ENCODE measurements at regions not wholly inside any gene's neighbourhood (a gene's known extent, or its start where the extent isn't known, plus 50 kb on each side); places are given as distances from the start of the nearest gene placed in this dataset.
"Not testable (repeated sequence)": the region's sequence is repeated elsewhere in the genome, so short reads cannot be mapped to it uniquely, and the experiment has no call there.

DNA sequence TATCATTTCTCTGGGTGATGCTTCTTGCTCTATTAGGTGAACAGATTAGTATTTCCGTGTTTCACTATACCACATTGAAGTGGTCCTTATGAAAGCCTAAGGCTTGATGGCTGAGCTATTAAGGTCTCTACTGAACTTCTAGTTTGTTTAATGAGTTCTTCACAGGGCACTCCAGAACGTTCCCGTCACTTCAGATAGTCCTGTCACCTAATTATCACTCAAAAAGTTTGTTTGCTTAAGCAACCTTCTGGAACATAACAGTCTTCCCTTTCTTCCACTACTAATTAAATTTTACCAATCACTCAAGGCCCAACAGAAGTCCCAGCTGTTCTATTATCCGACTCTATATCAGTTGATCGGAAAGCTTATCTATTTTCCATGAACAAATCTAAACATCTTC, 104.6 kb upstream of the ZC3H11B start:
- DNase-seq = no peak

DNA sequence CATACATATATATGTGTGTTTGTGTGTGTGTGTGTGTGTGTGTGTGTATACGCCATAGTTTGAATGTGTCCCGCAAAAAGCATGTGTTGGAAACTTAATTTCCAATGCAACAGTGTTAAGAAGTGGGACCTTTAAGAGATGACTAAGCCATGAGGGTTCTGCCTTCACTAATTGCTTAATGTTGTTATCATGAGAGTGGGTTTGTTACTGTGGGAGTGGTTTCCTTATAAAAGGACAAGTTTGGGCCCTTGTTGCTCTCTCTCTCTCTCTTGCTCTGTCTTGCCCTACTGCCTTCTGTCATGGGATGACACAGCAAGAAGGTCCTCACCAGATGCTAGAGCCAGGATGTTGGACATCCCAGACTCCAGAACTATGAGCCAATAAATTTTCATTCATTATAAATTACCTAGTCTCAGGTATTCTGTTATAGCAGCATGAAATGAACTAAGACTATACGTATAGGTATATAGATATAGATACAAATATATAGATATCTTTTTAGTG, 103.8 kb upstream of the ZC3H11B start:
- no peak for DNase-seq

DNA sequence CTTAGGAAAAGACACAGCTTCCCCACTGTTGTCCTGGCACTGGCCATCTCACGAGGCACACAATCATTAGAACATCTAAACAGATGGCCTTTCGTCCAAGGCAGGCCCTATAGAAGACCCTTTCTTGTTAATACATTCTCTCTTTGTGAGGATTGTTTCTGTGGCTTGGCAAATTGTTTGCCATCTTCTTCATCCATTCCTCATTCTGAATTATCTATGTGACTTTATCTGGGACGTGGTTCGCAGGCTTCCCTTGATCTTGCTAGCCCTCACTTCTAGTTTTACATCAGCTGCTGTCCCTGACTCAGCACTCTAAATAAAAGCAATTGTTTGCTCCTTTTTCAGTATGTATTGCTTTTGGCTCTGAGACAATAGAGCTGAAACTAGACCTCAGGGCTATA, 101.1 kb upstream of the ZC3H11B start:
- DNase-seq = no peak

DNA sequence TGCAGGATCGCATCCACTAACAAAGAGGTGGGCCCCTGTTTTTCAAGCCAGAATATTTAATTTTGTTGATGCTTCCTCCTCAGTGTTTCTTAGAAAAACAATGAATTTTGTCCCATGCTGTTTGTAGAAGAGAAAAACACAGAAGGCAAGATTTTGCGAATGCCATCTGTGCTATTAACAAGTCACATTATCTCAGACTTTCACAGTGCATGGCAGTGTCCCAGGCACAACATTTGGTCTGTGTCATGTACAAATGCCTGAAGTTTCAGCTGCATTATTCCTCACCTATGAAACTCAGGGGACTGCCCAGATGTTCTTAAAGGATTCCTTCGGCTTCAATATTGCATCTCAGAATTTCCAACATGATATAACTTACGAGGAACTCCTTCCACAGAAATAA, 99.6 kb upstream of the ZC3H11B start:
- DNase-seq = no peak

DNA sequence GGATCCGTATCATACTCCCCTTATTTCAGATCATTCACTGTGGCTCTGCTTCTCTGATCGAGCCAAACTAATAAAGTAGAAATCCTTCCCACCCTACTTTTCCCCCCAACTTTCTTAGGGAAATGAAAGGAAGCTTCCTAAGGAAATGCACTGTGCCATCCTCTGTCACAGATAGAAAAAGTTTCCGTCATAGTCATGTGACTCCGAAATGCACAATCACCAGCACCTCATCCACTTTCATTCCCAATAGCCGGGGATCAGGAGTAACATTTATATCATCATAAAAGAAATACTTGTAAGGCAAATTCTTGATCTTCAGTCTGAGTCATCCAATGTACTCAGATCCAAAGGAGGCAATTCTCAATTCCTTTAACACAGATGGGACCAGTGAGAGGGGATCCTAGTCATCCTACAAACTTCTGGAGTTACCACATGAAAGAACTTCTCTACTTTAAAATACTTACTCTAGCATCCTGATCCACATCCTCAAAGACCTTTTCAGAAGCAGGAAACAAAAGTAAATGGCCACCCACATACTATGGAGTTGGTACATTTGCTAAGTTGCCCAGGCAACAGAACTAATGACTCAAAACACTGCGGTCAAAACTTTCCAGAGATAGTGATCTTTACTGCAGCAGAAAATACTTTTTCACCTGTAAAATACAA, 97.8 kb upstream of the ZC3H11B start:
- peak; percentile 35 for DNase-seq

DNA sequence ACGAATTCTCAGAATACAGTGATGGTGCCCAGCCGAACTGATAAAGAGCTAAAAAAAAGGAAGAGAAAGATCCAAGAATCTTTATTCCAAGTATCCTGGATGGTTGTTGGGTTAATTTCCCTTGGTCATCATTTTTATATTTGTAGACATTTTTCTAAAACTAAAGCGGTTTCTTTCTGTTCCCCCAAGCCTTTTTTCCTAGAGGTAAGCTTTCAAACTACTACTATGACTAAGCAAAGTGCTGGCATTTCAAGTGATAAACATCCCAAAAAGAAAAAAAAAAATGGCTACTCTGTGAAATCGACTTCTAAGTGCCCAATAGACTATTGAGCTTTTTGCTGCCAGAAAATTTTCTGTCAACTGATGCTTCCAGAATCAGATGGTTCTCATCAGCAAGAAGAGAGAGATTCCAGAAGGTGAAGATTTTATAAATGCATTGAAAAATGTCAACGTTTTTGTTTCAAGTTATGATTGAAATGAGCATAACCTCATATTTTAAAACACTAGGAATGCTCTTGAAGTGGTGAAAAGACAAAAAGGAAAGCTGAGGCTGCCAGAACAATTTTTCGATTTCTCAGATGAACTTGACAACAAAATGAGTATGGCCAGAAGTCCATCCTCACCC, 96.1 kb upstream of the ZC3H11B start:
- no peak for DNase-seq

DNA sequence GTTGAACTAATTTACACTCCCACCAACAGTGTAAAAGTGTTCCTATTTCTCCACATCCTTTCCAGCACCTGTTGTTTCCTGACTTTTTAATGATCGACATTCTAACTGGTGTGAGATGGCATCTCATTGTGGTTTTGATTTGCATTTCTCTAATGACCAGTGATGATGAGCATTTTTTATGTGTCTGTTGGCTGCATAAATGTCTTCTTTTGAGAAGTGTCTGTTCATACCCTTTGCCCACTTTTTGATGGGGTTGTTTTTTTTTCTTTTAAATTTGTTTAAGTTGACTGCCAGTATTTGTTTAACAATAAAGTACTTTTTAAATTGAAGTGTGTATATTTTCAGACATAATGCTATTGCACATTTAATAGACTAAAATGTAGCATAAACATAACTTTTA, 95.0 kb upstream of the ZC3H11B start:
- not testable (repeated sequence) for DNase-seq

DNA sequence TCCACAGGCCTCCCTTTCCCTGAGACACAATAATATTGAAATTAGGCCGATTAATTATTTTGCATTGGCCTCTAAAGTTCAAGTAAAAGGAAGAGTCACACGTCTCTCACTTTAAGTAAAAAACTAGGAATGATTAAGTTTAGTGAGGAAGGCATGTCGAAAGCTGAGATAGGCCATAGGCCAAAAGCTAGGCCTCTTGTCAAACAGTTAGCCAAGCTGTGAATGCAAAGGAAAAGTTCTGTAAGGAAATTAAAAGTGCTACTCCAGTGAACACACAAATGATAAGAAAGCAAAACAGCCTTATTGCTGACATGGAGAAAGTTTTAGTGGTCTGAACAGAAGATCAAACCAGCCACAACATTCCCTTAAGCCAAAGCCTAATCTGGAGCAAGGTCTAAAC, 91.4 kb upstream of the ZC3H11B start:
- not testable (repeated sequence) for DNase-seq

DNA sequence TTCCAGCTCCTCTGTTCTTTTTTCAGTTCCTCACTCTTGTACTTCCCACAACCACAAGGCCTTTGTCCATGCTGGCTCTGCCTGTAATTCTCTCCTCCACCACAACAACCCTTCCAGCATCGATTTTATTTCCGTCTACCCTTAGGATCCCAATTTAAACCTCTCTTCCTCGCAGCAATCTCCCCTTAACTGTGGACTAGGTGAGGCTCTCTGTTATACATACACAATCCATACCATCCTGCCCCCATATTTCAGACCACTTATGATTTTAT, 90.4 kb upstream of the ZC3H11B start:
- no peak for DNase-seq

DNA sequence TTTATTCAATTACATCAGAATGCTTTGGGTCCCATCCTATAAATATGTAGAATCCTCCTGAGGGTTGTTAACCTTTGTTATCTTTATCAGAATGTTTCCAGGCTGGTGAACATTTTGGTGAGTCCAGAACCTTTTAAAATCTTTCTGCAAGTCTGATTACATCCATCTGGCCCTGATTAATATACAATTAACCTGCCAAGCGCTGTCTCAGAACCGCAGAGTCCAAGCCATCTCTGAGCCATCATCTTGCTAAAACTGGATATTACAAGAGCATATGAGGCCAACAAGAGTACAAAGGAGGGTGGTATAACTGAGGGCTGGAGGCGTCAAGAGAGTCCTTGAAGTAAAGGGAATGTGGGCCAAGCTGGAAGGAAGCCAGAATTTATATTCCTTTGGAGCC, 88.6 kb upstream of the ZC3H11B start:
- DNase-seq = no peak

DNA sequence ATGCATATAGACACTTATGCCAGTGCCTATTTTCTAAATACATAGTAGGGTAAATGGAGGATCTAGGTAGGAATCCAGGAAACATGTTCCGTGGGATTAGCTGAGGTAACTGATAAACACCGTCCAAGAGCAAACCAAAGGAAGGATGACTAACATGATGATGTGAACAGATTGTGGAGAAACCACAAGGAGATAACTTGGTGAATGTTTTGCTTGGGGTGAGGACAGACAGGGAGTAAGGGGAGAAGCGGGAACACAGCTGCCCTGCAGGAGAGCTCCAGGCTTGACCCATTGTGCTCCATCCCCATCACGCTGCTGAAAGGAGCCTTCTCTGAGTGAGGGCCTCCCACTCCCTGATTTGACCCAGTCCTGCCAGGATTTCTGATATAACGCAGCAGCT, 87.0 kb upstream of the ZC3H11B start:
- peak; percentile 90 for DNase-seq

DNA sequence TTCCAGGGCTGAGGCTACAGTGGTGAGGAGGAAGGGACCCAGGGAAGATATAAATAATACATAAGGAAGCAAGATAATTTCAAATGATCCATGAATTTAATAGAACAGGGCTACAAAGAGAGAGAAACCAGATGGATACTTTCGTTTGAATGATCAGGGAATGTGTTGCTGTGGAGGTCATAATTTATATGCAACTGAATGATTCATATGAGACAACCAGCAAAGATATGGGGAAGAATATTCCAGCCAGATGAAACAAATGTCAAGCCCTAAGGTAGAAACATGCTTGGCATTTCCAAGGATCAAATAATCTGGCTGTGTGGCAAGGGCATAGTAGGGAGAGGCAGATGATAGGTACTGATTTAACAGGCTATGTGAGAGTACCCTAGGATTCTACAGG, 84.8 kb upstream of the ZC3H11B start:
- peak; percentile 42 for DNase-seq

DNA sequence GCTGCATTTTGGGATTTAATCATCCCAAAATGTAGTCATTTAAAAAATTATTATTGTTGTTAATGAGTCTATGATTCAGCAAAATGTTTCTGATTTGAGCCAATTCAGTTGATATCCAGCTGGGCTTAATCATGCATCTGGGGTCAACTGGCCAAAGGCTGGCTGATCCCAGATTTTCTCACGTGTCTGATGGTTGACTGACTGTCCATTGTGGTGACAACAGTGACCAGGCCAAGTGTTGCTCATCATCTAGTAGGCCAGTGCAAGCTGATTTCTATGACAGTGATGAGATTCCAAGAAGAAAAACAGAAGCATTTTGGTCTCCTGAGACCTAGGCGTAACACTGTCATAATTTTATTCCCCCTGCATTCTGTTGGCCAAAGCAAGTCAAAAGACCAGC, 80.1 kb upstream of the ZC3H11B start:
- no peak for DNase-seq

DNA sequence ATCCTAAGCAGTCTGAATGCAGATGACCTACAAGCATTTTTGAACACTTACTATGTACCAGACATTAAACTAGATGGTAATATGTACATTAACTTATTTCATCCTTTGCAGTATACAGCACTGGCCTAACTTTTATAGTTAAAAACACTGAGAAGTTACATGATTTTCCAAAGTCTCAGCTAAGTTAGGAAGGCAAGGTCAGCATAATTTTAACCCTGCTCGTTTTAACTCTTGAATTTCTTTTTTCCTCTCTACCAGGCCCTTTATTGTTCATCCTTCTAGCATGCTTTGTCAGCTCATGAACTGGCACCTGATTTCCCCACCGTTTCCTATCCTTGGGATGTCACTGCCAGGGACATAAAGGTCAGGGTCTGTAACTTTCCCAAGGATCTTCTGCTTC, 76.9 kb upstream of the ZC3H11B start:
- no peak for DNase-seq

DNA sequence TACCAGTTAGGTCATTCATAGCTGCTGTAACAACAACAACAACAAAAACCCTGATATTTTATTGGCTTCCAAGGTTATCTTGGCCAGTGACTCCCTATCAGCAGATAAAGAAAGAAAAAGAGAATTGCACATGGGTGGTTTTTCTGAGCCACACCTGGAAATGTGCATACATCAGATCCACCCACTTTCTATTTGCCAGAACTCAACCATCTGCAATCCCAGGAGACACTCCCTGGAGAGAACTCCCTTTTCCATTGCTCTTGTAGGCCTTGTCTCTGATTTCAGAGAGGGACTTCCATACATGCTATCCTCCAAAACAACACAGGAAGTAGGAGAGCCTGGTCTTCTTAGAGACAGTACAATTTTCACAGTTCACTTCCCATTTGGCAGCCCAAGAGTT, 74.9 kb upstream of the ZC3H11B start:
- no peak for DNase-seq

DNA sequence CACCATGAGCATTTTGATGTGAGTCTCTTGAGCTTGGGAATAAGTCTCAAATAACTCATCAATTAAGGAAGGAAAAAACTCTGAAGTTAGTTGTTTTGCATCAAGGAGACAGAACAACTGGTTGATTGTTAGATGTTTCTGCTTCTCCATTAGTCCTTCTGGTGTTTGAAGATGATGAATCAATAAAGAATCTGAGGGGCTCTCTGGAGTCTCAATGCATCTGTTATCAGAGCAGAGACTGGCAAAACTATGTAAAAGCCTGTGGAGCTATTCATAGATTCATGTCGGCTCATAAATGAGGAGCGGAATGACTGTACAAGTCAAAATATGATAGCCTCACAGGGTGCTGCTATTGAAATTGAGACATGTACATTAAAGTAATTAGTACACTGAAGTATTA, 73.3 kb upstream of the ZC3H11B start:
- no peak for DNase-seq

DNA sequence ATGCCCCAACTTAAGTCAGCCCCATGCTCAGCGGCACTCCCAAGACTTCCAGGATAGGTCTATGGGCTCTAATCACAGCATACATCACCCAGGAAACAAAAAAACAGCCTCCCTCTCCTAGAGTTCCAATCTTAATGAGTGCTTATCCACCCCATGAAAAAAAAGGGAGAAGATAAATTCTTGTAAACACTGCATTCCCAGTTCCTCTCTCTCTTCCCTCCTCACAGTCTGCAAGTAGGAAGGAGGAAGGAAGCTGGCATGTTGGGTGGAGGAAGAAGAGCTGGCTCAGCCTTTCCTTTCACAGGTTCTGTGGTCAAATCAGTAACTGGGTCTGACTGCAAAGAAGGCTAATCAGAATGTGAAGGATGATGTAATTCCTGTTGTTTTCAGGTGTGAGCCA, 69.9 kb upstream of the ZC3H11B start:
- no peak for DNase-seq

DNA sequence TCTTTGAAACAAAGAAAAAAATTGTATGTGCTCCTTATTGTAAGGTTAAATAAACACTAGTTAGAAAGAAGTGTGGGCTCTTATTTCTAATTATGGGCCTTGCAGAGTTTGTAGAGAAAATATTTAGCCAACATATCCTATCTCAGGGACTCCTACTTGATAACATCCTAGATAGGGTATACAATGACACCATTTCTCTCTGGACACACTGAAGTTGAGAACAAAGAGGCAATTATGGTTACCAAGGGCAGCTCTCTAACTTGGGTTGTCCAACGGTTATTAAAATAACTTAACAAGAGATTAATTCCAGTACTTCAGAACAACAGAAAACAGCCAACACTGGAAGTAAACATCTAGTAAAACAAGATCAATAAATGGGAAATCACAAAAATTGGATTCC, 69.0 kb upstream of the ZC3H11B start:
- no peak for DNase-seq

DNA sequence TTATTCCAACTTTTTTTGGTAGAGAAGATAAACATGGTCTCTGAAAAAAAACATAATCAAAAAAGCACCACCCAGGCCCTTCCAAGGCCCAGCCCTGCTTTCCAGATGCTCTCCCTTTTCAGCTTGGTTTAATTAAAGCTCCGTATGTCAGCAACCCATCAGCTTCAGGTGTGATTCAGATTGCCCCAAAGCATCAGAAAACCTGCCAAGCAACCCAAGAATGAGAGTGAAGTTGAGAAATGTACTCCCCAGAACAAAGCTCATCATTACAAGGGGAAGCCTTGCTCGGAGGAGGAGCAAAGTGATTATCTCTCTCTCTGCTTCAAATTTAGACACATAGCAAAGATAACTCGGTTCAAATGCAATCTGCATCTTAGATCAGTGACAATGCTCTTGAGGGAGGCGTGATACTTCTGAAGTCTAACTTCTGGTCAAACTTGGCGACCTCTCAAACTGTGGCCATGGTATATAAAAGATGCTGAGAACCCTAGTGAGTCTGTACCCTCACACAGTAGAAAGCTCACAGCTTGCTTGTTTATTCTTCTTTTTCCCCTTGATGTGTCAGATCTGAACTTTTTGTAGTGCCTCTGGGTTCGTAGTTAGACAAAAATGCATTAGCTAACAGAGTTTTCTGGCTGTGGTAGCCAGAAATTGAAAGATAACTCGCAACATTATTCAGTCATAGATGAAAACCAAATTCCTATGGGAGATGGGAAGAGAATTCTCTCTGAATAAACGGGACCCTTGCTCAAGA, 63.3 kb upstream of the ZC3H11B start:
- no peak for DNase-seq

DNA sequence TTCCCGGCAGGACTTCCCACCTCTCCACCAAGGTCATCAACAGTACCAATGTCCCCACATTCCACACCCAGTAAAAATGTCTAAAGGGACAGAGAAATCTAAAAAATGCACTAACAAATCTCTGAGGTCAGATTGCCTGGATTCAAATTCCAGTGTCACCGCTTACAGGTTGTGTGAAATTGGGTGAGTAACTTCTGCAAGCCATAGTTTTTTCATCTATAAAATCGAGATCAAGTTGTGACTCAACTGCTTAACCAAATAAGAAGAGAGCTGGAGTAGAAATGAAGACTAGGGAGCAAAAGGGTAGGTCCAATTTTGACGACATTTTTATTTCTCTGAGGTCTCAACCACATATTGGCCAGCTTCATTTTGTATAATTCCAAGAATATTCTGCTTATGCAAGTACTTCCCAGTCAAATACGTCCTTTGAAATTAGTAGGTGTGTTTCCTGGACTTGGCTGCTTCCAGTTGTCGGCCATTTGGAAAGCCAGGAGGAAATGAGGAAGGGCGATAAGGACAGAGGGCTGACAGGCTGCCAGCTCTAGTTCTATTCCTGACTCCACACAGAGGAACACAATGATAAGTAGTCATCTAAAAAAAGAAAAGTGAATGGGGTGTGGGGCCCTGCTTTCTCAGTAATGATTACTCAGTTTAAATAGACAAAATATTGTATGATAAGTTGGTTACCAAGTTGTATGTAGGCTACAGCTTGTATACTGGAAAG, 57.7 kb upstream of the ZC3H11B start:
- DNase-seq = no peak

DNA sequence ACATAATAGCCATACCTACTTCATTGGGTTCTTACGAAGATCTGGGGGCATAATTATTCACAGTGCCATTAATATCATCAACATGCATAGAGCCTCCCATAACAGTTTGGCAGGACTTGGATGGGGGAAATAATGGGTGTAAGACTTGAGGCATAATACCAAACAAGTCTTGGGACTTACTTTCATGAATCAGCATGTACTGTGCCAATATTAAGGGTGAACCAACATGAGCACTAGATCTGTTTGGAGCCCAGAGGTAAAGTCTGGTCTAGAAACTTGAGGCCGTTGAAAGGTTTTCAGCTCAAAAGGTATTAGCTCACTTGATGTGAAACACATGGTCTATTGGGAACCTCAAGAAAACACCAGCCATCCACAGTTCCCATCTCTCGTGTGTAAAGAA, 56.7 kb upstream of the ZC3H11B start:
- DNase-seq = no peak

DNA sequence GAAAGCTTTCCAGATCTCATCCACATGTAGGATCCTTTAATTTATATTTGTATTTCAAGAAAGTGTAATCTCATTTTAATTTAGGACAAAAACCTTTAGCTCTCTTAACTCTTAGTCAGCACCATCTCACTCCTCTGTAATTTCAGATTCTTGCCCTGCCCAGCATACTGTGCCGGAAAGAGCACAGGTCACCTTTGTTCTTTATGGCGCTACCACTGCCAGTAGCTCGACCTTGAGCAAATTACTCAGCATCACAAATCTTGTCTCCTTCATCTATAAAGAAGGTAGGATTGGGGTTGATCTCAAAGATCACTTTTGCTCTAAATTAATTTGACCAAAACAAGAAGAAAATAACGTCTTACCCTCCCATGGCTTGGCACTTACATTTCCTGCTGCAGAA, 56.1 kb upstream of the ZC3H11B start:
- DNase-seq = no peak

DNA sequence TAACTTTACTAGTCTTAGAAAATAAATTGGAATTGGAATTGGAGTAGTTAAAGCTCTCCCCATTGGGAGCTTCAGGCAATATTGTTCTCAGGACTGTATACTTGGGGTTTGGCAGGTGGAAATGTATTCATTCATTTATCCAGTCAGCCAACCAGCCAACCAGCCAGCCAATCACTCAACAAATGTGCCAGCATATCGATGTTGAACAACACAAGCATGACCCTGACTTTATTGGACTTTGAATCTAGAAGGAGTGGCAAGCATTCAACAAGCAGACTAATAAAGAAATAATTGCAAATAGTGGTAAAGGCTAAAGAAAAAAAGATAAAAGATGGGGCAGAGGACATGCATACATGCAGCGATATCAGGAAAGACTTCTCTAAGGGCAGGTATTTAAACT, 55.5 kb upstream of the ZC3H11B start:
- DNase-seq = no peak

DNA sequence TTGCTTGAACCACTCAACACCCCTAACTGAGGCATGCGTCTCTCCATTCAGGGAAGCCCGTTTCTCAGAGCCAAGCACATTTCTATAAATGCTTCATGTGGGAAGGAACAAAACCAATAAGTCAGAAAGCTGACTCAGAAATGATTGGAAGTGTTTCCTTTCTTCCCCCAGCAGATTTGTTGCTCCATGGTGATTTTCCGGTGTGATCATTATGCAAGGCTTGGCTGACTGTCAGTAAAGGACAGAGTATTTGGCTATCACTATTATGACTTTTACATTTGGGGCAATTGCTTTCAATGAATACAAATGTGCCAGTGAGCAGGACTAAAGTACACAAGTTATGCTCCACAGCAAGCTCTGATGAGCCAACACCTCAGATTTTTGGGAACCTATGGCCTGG, 53.3 kb upstream of the ZC3H11B start:
- no peak for DNase-seq
